Smooth muscle cell (in vitro differentiated cells): ENCODE measurements at regions not wholly inside any gene's neighbourhood (a gene's known extent, or its start where the extent isn't known, plus 50 kb on each side); places are given as distances from the start of the nearest gene placed in this dataset.

Experiments used
- DNase-seq: peaks from one replicate; lab custom pipeline; 2025; ENCODE audit not compliant: unreplicated experiment; lab: John Stamatoyannopoulos, UW
- H2AFZ ChIP-seq: fragments of 200-600 bp; sonication (generic); 2 replicates; pipeline ENCODE4 v1.6.0; 2016; ENCODE audit warnings: antibody characterized with exemption, low read depth, mild to moderate bottlenecking
- H3F3A ChIP-seq: fragments of 200-600 bp; sonication (generic); 2 replicates; pipeline ENCODE4 v1.6.0; 2017; ENCODE audit warnings: antibody characterized with exemption, low read depth
- H3K27ac ChIP-seq: fragments of 200-600 bp; sonication (generic); 2 replicates; pipeline ENCODE4 v1.5.1; 2016; ENCODE audit warnings: low read depth, mild to moderate bottlenecking
- H3K27me3 ChIP-seq: fragments of 200-600 bp; sonication (generic); 2 replicates; pipeline ENCODE4 v1.6.1; 2016; ENCODE audit warnings: low read depth, mild to moderate bottlenecking
- H3K36me3 ChIP-seq: fragments of 200-600 bp; sonication (generic); 2 replicates; pipeline ENCODE4 v1.5.1; 2016; ENCODE audit warnings: low read depth
- H3K4me1 ChIP-seq: fragments of 200-600 bp; sonication (generic); 2 replicates; pipeline ENCODE4 v1.5.1; 2016; ENCODE audit warnings: low read depth
- H3K4me2 ChIP-seq: fragments of 200-600 bp; sonication (generic); 2 replicates; pipeline ENCODE4 v1.6.0; 2016; ENCODE audit warnings: mild to moderate bottlenecking
- H3K4me3 ChIP-seq: fragments of 200-600 bp; sonication (generic); 2 replicates; pipeline ENCODE4 v1.5.1; 2016; ENCODE audit warnings: mild to moderate bottlenecking
- H3K79me2 ChIP-seq: fragments of 200-600 bp; sonication (generic); 2 replicates; pipeline ENCODE4 v1.6.0; 2016; ENCODE audit warnings: low read depth, mild to moderate bottlenecking
- H3K9ac ChIP-seq: fragments of 200-600 bp; sonication (generic); 2 replicates; pipeline ENCODE4 v1.6.0; 2016; ENCODE audit warnings: low read depth
- H3K9me3 ChIP-seq: fragments of 200-600 bp; sonication (generic); replicated peaks from 2 replicates; pipeline ENCODE4 v1.5.1; 2016; ENCODE audit warnings: low read depth
- H4K20me1 ChIP-seq: fragments of 200-600 bp; sonication (generic); 2 replicates; pipeline ENCODE4 v1.6.0; 2016; ENCODE audit warnings: low read depth
- WGBS: methylation state at CpG from one replicate; pipeline ENCODE4 v1.1.7; 2016; ENCODE audit warnings: low lambda C conversion rate; 5-methylcytosine and 5-hydroxymethylcytosine counted together
- TF ChIP-seq, protein P1 (sequence below): fragments of 200-600 bp; sonication (generic); IDR thresholded peaks from 2 replicates; pipeline ENCODE4 v1.5.1; 2017; ENCODE audit warnings: borderline replicate concordance, mild to moderate bottlenecking, antibody characterized with exemption; ENCODE audit not compliant: insufficient read depth, poor library complexity, severe bottlenecking

DNA sequence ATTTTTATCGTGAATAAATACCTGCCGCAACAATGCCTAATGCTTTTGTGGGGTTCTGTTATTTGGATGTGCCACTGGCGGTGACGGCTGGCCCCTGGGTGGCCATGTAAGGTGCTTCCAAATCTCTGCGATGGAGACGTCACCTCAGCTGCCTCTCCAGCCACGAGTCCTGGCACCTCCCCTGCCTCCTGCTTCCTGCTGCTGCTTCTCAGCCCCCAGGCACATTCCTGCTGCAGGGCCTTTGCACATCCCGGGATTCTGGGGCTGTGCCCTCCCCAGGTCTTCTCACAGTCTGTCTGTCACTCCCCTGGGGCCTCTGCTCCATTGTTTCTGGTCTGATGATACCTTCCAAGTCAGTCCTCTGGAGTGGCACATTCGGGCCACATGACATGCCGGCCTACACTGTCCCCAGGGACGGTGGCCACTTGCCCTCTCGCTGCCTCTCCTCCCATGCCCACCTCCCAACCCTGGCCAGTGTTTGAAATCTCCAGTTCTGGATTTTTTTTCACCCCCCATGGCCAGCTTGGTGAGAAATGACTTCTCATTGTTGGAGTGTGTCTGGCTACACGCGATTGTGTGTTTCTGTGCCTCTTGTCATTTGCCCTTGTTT is 151.8 kb downstream of the KIF26A start:
- DNase-seq = no peak
- Histone ChIP-seq H3K9ac (no peak overlapping the region), H3K27me3 (no peaks in the 10 kb centered on the region), H4K20me1 (no peaks in the 10 kb centered on the region), H2AFZ (no peak overlapping the region), H3K4me3 (no peak overlapping the region), H3K79me2 (no peaks in the 10 kb centered on the region), H3K27ac (no peak overlapping the region), H3K4me2 (no peak overlapping the region), H3K9me3 (no peaks in the 10 kb centered on the region), H3K4me1 (peaks cover 11% of the 10 kb centered on the region), H3K36me3 (no peaks in the 10 kb centered on the region), H3F3A (no peaks in the 10 kb centered on the region)
- 79% methylated on average over 13 of the region's 14 CpGs for WGBS
- TF ChIP-seq, protein P1, sequence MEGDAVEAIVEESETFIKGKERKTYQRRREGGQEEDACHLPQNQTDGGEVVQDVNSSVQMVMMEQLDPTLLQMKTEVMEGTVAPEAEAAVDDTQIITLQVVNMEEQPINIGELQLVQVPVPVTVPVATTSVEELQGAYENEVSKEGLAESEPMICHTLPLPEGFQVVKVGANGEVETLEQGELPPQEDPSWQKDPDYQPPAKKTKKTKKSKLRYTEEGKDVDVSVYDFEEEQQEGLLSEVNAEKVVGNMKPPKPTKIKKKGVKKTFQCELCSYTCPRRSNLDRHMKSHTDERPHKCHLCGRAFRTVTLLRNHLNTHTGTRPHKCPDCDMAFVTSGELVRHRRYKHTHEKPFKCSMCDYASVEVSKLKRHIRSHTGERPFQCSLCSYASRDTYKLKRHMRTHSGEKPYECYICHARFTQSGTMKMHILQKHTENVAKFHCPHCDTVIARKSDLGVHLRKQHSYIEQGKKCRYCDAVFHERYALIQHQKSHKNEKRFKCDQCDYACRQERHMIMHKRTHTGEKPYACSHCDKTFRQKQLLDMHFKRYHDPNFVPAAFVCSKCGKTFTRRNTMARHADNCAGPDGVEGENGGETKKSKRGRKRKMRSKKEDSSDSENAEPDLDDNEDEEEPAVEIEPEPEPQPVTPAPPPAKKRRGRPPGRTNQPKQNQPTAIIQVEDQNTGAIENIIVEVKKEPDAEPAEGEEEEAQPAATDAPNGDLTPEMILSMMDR = no peak

- TF ChIP-seq, protein P1 = no peak
- 86% methylated on average over 9 of the region's 9 CpGs for WGBS
- DNase-seq = no peak
These were observed 152.4 kb downstream of the KIF26A start for GRCh38 chr14:104290756-104291122.

DNA sequence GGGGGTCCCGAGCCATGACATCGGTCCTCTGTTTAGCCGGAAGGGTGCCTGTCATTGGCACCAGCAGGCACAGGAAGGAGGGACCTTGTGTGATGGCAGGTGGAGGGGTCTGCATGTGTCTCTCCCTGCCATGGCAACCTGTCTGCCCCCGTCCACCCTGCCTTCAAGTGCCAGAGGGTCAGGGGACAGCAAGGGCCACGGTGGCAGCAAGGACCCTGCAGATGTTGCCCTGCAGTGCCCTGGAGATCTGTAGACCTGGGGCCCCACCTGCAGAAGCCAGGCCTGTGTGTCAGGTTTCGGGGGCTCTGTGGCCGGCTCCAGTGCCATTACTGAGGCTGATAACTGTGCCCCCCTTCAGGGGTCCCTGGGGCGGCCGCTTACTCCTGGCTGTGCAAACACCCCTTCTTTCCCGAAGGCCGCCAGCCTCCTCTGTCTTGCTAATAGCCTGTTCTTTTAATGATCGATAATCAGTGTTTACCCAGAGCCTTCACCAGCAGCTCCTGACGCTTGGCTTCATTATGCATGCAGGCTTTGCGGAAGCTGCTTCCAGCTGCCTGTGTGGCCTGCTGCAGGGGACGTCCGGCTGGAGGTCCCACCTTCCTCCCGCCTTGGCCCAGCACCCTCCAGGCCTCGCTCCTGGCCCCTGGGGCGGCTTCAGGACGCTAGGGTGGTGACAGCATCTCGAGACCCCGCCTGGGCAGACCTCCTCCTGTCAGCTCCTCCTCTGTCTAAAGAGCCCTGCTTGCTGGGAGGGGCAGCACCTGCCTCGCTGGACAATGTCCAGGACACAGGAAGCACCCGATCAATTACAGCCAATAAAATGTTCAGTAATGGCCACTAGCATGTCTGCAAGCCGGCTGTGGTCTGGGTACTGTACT is 153.0 kb downstream of the KIF26A start:
- H3K79me2 ChIP-seq = no peaks in the 10 kb centered on the region
- H3K9ac ChIP-seq = no peak overlapping the region
- DNase-seq = no peak
- peaks cover 11% of the 10 kb centered on the region for H3K4me1 ChIP-seq
- no peaks in the 10 kb centered on the region for H4K20me1 ChIP-seq
- TF ChIP-seq, protein P1 = no peak
- no peak overlapping the region for H3K27ac ChIP-seq
- H3K9me3 ChIP-seq = no peaks in the 10 kb centered on the region
- no peak overlapping the region for H3K4me3 ChIP-seq
- no peak overlapping the region for H2AFZ ChIP-seq
- H3F3A ChIP-seq = no peaks in the 10 kb centered on the region
- 28% methylated on average over 25 of the region's 25 CpGs for WGBS
- no peaks in the 10 kb centered on the region for H3K27me3 ChIP-seq
- no peaks in the 10 kb centered on the region for H3K36me3 ChIP-seq
- H3K4me2 ChIP-seq = no peak overlapping the region

More at GRCh38 chr14:104290756-104291122, 152.4 kb downstream of the KIF26A start:
- no peaks in the 10 kb centered on the region for H3K9me3 ChIP-seq
- no peaks in the 10 kb centered on the region for H3K27me3 ChIP-seq
- H3K4me1 ChIP-seq = peaks cover 11% of the 10 kb centered on the region
- no peak overlapping the region for H2AFZ ChIP-seq
- H3K36me3 ChIP-seq = no peaks in the 10 kb centered on the region
- no peaks in the 10 kb centered on the region for H3F3A ChIP-seq
- H3K4me3 ChIP-seq = no peak overlapping the region
- H3K4me2 ChIP-seq = no peak overlapping the region
- no peaks in the 10 kb centered on the region for H3K79me2 ChIP-seq
- no peak overlapping the region for H3K27ac ChIP-seq
- H4K20me1 ChIP-seq = no peaks in the 10 kb centered on the region
- no peak overlapping the region for H3K9ac ChIP-seq
